GM18909 (cell line): ENCODE measurements at regions not wholly inside any gene's neighbourhood (a gene's known extent, or its start where the extent isn't known, plus 50 kb on each side); places are given as distances from the start of the nearest gene placed in this dataset.
A peak's percentile ranks its signal among the peaks of the same experiment; 100 is the strongest.
"Not testable (repeated sequence)": the region's sequence is repeated elsewhere in the genome, so short reads cannot be mapped to it uniquely, and the experiment has no call there.

ENCODE experiments used
- ATAC-seq: cut with Tn5 transposase; IDR thresholded peaks from one replicate; pipeline ENCODE4 v1.9.1; 2021; ENCODE audit warnings: mild to moderate bottlenecking; ENCODE audit not compliant: unreplicated experiment, poor library complexity

DNA sequence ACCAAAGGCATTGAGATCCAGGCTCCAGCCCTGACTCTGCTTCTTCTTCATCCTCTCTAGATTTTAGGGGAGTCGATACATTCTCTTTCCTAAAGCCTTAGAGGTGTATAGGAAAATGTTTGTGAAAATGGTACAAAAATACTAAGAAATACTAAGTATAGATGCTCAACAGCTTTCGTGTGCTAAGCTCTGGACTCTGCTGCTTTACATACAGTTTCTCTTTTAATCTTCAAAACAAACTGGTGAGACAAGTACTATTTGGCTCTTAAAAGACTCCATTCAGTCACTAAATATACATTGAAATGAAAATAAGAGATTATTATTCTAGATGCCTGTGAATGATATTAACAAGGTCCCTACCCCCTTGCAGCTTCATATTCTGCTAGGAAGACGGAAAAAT is 174.5 kb upstream of the TRPM3 start:
- no peak for ATAC-seq

DNA sequence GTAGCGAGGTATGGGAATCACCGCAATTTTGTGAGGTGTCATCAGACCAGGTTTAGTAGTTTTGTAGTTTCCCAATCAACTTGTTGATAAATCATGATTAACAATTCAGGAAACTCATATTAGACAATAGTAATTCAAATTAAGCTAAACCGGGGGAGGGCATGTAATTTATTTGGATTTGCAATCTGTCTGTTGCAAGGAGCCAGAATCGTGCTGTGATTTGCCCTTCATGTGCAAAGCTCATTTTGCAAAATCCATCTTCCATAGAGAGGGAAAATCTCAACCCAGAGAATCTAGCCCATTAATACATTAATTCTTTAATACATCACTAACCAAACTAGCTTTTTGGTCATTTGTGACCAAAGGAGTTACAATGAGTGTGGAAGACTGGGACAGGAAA is 164.7 kb upstream of the TRPM3 start:
- ATAC-seq: no peak

DNA sequence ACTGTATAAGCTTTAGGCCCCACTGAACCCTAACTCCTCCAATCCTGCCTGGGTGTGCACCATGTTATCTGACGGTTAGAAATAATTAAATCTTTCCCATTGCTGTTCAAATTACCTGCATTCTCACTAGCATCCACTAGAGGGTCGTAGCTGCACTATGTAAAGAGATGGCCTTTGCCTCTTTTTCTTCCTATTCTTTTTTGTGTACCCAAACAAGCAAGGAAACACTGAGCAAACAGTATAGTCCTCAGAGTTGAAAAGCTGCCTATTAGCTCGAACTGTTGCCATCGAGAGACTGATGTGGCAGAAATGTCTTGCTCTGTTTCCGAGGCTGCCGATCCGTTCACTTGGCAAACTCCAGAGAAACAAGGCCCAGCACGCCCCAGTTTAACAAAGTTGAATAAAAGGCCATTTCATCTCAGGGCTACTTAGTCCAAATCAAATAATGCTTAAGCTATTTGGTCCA is 163.8 kb upstream of the TRPM3 start:
- peak; percentile 84 for ATAC-seq

DNA sequence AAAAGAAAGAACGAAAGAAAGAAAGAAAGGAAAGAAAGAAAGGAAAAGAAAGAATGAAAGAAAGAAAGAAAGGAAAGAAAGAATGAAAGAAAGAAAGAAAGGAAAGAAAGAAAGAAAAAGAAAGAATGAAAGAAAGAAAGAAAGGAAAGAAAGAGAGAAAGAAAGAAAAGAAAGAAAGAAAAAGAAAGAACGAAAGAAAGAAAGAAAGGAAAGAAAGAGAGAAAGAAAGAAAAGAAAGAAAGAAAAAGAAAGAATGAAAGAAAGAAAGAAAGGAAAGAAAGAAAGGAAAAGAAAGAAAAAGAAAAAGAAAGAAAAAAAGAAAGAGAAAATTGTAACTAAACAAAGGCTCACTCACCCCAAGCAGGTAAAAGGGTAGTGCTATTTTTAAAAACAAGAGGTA is 160.7 kb upstream of the TRPM3 start:
- not testable (repeated sequence) for ATAC-seq

DNA sequence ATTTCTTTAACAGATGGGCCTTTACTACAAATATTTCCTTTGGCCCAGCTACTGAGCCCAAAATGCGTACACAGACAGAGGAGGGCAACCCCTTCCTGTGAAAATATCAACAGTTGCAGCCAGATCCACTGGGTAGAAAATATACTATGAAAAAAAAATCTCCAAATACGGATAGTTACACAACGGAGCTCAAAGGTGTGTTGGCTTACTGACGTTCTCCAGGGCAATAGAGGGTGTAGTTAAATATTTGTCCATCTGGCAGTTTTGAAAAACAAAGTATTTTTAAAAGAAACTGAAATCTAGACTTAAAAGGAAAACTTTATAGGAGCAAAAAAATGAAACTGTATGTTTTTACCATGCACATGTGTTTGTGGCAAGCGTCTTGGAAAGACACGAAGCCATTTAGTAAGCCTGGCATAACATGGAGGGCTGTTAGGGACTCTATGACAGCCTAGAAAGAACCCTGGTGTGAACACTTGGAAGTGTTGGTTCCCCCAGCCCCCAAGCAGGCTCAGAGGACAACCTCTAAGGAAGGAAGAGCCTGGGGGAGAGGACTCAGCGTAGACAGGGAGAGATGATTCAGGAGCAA is 157.8 kb upstream of the TRPM3 start:
- no peak for ATAC-seq

DNA sequence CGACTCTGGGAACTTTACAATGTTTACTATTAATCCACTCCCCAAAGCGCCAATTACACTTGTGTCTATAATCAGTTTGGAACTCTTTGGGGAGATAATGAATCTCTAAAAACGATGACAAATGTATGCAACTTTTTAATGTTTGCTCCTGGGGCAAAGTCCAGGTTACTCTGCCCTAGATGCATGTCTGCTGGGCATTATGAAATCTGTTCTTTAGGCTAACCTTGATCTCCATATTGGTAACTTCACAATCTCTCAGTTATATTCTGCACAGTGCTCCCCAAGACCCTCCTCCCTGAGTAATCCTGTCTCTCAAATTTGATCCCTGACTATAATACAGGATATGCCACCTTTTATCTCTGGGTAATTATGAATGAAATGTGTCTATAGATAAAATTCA is 152.2 kb upstream of the TRPM3 start:
- ATAC-seq: no peak

DNA sequence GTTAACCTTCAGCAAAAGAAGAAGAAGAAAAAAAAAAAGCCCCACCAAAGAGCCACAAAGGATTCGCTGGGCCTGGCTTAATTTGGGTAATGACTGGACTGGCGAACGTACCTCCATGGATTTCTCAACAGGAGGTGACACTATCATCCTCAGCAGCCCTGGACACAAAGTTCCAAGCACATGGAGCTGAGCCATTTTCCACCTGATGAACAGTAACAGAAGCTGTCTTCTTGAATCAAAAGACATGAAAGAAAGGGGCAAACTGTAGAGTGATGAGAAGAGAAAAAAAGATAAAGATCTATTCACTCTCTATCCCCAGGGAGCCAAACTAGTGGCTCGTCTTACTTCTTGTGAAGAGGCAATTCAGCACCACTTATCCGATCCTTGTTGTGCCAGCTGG is 150.2 kb upstream of the TRPM3 start:
- ATAC-seq: no peak

DNA sequence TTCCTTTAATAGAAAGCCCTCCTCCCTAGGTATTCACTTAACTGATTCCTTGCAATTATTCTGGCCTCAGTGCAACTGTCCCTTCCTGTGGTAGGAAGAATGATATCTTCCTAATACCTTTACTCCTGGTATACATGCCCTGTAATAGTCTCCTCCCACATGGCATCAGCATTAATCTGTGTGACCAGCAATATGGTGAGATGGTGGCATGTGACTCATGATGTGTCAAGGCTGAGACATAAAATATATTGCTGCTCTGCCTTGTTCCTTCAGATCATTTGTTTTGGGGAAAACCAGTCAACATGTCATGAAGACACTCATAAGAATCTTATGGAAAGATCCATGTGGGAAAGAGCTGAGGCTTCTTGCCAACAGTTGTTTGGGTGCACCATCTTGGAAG is 149.1 kb upstream of the TRPM3 start:
- no peak for ATAC-seq

DNA sequence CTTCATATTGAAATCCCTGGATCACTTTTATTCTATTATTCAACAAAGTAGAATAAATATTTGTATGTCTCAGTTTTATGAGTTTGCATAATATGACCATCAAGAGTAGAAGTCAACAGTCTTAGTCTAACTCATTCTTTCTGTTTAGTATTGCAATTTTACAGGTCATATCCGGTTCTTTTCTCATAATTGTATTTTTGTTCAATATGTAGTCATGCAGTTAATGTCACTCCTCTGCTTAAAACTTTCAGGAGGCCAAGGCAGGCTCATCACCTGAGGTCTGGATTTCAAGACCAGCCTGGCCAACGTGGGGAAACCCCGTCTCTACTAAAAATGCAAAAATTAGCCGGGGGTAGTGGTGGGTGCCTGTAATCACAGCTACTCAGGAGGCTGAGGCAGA is 148.4 kb upstream of the TRPM3 start:
- no peak for ATAC-seq

DNA sequence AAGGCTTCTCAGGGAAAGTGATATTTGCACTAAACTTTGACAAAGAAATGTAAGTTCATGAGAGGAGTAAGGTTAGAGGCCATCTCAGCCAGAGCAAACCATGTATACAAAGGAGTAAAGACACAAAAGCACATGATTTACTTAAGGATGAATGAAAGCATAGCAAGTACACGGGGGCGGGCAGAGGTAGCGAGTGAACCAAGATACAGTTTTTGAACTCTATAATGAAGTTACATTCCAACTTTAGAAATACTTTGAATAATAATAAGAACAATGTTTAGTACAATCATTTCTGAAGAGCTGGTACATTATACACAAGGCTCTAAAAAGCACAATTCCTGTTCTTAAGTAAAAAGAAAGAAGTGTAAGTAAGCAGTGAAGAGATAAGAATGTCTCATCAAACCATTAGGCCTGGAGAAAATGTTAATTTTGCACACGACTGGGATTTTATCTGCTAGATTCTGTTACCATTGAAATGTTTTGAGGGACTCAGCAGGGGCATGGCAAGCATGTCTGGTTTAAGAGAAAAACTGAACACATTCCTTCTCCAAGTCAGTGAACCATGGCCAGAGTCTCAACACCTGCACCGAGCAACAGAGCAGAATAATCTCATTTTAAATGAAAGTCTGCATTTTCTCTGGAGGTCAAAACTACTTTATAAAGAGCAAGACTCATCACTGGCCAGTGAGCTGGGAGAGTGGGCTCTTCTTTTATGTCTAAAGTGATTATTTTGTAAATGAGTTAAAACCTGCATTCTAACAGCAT is 147.6 kb upstream of the TRPM3 start:
- ATAC-seq: no peak

DNA sequence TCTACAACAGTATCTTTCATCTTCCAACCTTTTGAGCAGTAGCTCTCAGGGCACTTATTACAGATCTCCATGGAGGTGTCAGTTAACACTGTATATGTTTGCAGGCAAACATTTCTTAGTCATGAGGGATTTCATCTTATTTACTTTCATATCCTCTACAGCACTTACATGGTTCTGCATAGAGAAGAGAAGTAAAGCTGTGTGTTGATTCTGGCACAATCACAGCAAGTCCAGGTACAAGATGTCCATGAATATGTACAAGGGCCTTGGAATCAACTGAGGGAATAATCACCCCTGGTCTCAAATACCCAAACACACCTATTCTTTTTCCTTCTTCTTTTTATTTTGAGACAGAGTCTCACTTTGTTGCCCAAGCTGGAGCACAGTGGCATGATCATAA is 142.0 kb upstream of the TRPM3 start:
- ATAC-seq: no peak

DNA sequence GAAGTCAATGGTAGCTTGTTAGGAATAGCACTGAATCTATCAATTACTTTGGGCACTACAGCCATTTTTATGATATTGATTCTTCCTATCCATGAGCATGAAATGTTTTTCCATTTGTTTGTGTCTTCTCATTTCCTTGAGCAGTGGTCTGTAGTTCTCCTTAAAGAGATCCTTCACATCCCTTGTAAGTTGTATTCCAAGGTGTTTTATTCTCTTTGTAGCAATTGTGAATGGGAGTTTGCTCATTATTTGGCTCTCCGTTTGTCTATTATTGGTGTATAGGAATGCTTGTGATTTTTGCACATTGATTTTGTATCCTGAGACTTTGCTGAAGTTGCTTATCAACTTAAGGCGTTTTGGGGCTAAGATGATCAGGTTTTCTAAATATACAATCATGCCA is 139.0 kb upstream of the TRPM3 start:
- not testable (repeated sequence) for ATAC-seq

DNA sequence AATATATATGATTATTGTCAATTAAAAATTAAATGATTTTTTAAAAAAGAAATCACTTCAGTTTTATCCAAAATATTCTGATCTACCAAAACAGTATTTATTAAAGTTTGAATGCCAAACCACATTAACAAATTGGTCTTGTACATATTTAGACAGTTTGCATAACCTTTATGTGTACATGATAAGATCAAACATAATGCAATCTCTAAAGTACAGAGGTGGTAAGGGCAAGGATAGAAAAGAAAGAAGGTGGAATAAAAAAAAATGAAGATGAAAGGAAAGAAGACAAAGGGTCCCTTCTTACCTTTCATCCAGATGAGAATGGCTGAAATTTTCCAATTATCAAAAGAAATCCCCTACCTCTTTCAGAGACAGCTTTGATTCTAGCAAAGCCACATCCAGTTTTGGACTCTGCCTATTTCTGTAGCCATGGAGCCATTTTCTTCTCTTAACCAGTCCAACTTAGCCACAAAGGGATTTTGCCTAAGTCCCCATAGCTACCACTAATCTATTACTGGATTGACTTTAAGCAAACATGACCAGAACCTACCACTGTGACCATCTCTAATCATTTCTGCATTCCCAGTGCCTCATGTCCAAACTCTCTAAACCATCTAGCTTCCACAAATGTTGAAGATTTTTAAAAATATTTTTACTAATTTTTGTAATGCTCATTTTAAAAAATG is 133.3 kb upstream of the TRPM3 start:
- ATAC-seq: no peak

DNA sequence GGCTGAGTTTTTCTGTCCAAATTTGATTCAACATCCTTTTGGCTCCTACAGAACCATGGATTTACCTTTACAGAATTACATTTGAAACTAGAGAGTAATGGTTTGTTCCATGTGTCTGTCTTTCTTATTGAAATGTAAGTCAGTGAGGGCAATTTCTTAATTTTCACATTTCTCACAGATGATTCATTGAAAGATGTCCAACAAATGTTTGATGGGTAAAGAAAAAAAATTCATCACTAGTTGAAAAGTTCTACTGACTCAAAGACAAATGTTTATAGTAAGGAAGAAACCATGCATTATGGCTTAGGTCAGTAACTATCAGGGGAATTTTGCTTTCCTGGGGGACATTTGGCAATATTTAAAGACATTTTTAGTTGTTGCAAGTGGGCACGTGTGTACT is 131.6 kb upstream of the TRPM3 start:
- ATAC-seq: no peak

DNA sequence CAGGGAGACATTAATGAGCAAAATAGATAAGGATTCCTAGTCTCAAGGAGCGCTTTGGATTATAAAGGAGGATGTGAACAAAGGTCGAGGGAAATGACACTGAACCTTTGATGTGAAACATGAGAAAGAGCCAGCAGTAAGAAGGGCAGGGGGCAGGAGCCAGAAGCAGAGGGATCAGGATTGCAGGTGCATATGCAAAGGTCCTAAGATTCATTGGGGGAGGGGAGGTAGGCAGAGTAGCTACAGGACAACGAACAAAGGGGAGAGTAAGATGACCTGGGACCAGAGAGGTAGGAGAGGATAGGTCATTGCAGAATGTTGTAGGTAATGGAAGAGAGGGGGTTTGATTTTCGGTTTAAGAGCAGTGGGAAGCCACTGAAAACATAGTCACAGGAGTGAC is 129.2 kb upstream of the TRPM3 start:
- no peak for ATAC-seq

DNA sequence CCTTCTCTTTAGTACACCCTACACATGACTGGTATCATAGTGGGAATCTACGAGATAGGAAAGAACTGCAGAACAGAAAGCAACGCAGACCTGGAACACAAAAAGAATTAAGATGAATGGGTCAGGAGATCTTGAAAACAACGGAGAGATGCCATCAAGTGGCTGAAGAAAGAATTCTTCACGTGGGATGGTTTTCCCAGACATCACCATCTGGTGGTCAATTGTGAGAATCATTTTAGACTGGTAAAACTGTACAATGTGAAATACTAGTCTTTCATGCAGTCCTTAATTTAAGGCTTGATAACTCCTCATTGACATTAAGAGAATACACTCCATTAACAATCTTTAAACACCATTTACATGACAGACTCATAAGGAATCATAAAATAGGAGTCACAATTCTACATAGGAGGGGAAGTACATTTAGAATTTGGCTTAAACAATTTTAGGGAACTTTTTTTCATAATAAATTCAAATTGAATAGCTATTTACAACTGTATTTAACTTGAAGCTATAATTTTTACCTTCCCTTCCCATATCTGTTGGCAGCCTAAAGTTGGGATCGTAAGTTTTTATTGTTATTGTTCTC is 128.4 kb upstream of the TRPM3 start:
- ATAC-seq: peak; percentile 83

DNA sequence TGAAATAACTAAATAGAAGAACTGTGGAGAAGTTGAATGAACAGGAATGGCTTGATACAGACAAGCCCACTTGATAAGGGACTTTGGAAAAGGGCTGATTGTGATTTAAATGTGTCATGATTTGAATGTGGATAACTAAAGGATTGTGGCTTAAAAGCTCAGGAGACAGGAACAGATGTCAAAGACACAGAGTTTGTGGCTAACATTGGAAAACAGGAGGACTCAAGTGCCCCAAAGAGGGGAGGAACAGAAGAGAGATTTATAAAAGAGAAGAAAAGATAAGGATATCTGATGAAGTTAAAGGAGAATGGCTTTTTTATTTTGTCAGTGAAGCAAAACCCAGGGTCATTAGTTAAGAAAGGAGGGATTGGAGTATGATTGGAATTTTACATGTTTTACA is 124.2 kb upstream of the TRPM3 start:
- no peak for ATAC-seq

DNA sequence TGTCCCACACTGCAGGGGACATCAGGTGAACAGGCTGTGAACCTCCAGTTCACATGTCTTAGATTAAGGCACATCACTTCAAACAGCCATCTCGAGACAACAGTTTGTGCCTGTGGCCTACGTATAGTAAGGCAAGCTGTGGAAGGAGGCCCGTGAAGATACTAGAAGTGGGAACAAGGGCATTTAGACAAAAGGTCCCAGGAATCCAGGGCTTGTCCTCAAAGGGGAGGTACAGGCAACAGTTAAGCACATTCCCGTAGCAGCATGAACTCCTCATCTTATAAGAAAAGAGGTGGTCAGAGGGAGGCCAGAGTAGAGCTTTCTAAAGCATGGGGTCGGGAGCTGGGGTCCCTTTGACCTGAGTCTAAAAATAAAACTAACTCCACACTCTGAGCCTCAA is 122.5 kb upstream of the TRPM3 start:
- no peak for ATAC-seq

DNA sequence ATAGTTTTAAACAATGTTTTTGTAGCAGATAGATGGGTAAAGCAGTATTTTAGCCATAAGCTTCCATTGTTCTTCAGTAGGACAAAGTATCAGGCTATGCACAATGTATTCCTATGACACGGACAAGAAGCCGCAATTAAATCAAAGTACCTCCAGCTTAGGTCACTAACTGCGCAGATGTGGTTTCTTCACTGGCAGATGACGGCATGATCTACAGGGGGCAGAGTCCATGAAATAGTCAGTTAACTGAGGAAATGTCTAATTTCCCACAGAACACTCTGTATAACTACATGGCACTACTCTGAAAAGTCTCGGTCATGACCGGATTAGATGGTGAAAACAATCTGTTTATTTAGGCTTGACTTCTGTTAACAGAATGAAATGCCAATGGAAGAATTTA is 120.7 kb upstream of the TRPM3 start:
- no peak for ATAC-seq

DNA sequence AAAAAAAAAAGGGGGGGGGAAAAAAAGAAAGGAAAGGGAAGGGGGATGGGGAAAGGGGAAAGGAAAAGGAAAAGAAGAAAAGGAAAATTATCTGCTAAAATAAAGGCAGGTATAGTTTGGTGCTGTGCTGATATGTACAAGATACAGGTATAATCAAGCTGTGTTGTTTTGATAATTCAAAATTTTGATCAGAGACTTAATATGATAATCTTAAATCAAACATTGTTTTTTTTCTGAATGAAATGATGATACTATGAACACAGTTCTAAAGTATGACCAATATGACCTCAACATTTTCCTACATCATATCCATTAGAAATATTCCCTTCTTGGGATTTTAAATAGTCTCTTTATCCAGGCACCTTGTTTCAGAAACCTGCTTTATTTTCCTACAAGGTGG is 115.6 kb upstream of the TRPM3 start:
- no peak for ATAC-seq

DNA sequence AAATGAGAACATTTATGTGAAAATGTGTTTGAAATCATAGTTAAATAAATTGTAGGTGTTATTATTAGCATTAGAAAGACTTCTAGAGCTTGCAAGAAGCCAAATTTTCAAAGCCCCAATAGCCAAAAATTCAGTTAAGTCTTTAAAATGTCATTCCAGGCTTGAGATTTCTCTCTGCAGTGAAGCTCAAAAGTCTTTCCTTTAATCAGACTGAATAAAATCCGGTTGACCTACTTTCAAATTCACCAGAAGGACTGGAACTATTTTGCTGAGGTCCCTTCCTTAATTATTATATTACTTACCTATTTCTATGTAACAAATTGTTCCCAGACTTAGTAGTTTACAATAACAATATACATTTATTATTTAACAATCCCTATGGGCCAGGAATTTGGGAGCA is 112.2 kb upstream of the TRPM3 start:
- ATAC-seq: no peak
